ENCODE measurements at regions not wholly inside any gene's neighbourhood (a gene's known extent, or its start where the extent isn't known, plus 50 kb on each side); places are given as distances from the start of the nearest gene placed in this dataset.

GRCh38 chr17:68184816-68185436, 62.9 kb upstream of the AMZ2 start:
- no peak for DNase-seq

GRCh38 chr17:68185820-68186219, 62.0 kb upstream of the AMZ2 start:
- DNase-seq = no peak

- no peak for DNase-seq
These were observed 57.3 kb upstream of the AMZ2 start for GRCh38 chr17:68190495-68190894.

- DNase-seq = no peak
These were observed 52.0 kb upstream of the AMZ2 start for GRCh38 chr17:68195667-68196393.

- no peak for DNase-seq
These were observed 51.3 kb upstream of the AMZ2 start for GRCh38 chr17:68196394-68197090.

GRCh38 chr17:68197091-68197996, 50.5 kb upstream of the AMZ2 start:
- no peak for DNase-seq

GRCh38 chr17:68197997-68198930, 49.6 kb upstream of the AMZ2 start:
- no peak for DNase-seq
